ENCODE measurements at regions not wholly inside any gene's neighbourhood (a gene's known extent, or its start where the extent isn't known, plus 50 kb on each side); places are given as distances from the start of the nearest gene placed in this dataset.
A peak's percentile ranks its signal among the peaks of the same experiment; 100 is the strongest.

DNA sequence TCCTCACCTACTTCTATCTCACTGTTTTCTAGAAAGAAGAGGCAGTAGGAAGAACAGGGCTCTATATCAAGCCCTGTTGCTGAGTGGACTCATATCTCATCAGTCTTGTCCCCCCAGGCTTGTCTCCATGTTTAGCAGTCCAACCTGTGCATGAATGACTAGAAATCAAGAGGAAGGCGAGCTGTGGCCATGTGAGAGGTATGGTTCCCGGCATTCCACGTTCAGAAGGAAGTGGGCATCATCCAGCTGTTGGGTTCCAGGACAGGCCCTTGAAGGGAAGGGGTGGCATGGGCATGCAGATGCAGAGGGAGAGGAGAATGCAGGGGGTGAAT, 176.6 kb downstream of the MRPL14 start:
- no peaks in the 10 kb centered on the region for H3K36me3 ChIP-seq
- H3K9me3 ChIP-seq, result peaks cover 2% of the 10 kb centered on the region
- H3K4me3 ChIP-seq, result no peak overlapping the region
- H3K4me1 ChIP-seq, result no peaks in the 10 kb centered on the region
- H3K27me3 ChIP-seq, result no peaks in the 10 kb centered on the region
- DNase-seq (ENCODE audit: low spot score in 2 of 2), result no peak
- no peak overlapping the region for H3K27ac ChIP-seq
- no peak for TF ChIP-seq POLR2AphosphoS5 (IDR thresholded peaks at IDR 0.05)
- TF ChIP-seq EP300 (IDR thresholded peaks at IDR 0.05), result no peak
- TF ChIP-seq, protein P1, sequence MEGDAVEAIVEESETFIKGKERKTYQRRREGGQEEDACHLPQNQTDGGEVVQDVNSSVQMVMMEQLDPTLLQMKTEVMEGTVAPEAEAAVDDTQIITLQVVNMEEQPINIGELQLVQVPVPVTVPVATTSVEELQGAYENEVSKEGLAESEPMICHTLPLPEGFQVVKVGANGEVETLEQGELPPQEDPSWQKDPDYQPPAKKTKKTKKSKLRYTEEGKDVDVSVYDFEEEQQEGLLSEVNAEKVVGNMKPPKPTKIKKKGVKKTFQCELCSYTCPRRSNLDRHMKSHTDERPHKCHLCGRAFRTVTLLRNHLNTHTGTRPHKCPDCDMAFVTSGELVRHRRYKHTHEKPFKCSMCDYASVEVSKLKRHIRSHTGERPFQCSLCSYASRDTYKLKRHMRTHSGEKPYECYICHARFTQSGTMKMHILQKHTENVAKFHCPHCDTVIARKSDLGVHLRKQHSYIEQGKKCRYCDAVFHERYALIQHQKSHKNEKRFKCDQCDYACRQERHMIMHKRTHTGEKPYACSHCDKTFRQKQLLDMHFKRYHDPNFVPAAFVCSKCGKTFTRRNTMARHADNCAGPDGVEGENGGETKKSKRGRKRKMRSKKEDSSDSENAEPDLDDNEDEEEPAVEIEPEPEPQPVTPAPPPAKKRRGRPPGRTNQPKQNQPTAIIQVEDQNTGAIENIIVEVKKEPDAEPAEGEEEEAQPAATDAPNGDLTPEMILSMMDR (IDR thresholded peaks at IDR 0.05), result no peak
- TF ChIP-seq POLR2A (IDR thresholded peaks at IDR 0.05), result no peak
- WGBS, result 81% methylated on average over 3 of the region's 3 CpGs

DNA sequence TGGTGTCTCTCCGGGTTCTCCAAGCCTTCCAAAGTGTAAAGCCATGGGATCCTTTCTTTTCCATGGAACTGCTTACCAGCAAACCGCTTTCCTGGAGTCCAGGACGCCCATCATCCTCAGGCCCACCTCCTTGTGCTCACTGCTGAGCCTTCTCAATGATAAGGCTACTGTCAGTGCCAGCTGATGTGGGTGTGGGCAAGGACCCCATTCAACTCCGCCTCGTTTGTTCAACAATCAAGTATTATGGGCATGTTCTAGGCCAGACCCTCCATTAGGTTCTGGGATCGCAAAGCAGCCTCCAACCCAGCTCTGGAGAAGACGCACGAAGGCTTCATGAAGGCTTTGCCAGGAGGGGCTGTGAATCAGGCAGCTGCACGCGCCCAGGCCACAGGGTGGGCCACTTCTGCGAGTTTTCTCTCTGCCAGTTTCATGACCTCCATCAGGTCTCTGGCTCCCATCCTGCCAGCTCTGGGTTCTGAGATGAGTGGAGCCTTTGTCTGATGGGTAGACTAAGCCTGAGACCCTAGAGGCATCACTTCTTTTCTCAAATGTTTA, 177.1 kb downstream of the MRPL14 start:
- Histone ChIP-seq H3K4me3 (no peak overlapping the region), H3K9me3 (peaks cover 5% of the 10 kb centered on the region), H3K4me1 (no peaks in the 10 kb centered on the region), H3K27me3 (no peaks in the 10 kb centered on the region), H3K27ac (no peak overlapping the region), H3K36me3 (no peaks in the 10 kb centered on the region)
- peak in 1 of 2 donors; percentile 37 for DNase-seq (ENCODE audit: low spot score in 2 of 2)
- TF ChIP-seq, protein P1 (IDR thresholded peaks at IDR 0.05), result no peak
- no peak for TF ChIP-seq POLR2A (IDR thresholded peaks at IDR 0.05)
- TF ChIP-seq POLR2AphosphoS5 (IDR thresholded peaks at IDR 0.05), result no peak
- no peak for TF ChIP-seq EP300 (IDR thresholded peaks at IDR 0.05)
- WGBS, result 79% methylated on average over 3 of the region's 11 CpGs

DNA sequence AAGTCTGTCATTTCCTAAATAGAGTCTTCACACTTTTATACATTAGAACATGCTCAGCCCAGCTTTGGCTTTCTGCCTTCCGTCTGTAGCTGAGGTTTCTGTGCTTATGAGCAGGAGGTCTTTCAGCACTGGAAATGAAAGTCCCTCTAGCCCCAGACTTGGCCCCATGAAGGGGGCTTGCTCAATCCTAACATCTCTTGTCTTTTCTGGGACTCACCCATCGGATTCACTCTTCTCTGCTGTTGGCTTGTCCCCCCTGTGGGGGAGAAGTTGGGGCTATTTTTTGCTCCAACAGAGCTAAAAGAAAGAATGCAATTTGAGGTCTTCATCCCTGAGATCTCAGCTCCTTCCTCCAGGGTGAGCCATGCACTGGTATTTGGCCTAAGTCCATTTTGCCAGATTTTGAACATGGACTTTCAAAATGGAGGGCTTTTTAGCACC, 177.7 kb downstream of the MRPL14 start:
- no peak overlapping the region for H3K27ac ChIP-seq
- H3K4me1 ChIP-seq, result no peaks in the 10 kb centered on the region
- H3K27me3 ChIP-seq, result no peaks in the 10 kb centered on the region
- no peaks in the 10 kb centered on the region for H3K36me3 ChIP-seq
- TF ChIP-seq POLR2AphosphoS5 (IDR thresholded peaks at IDR 0.05) (no peak), EP300 (IDR thresholded peaks at IDR 0.05) (no peak), POLR2A (IDR thresholded peaks at IDR 0.05) (no peak)
- TF ChIP-seq, protein P1 (IDR thresholded peaks at IDR 0.05), result no peak
- peaks cover 5% of the 10 kb centered on the region for H3K9me3 ChIP-seq
- no peak for DNase-seq (ENCODE audit: low spot score in 2 of 2)
- no peak overlapping the region for H3K4me3 ChIP-seq
- WGBS, result 87% methylated on average over 2 of the region's 2 CpGs

DNA sequence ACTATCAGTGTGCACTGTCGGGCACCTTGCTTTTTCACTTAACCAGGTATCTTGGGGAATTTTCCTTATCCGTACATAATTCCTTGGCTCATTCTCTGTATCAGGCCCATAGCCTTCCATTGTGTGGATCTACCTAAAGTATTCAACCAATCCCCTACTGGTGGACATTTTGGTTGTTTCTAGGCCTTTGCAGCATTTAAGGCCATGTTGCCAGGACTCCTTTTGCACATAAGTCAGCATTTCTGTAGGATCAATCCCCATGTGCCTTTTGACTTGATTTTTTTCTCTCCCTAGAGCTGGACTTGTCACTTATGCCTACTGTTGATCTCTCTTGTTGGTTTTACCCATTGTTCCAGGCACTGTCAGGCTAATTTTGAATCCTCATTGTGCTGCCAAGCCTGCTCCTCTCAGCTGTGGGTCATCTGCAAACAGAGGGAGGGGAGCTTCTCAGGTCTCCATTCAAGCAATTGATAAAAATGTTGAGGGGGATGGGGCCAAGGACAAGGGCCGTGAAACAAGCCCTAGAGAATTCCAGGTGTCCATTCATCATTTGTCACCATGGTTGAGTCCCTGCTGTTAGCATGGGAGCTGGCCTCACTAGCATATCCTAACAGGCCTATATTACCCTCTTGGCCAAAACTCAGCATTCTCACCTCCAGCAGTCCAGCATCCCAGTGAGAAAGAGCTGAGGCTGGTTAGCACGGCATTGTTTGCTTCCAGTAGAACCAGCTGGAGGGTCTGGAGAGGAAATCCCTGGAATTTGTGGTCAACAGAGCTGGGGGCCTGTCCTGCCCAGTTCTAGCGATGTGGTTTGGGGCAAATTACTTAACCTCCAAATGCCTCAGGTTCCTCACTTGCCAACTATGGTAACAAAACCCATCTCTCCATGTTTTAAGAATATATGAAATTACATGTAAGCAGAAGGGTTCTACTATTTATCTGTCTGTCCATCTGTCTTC, 178.4 kb downstream of the MRPL14 start:
- TF ChIP-seq POLR2AphosphoS5 (IDR thresholded peaks at IDR 0.05) (no peak), EP300 (IDR thresholded peaks at IDR 0.05) (no peak), POLR2A (IDR thresholded peaks at IDR 0.05) (no peak)
- TF ChIP-seq, protein P1 (IDR thresholded peaks at IDR 0.05), result no peak
- Histone ChIP-seq H3K27me3 (no peaks in the 10 kb centered on the region), H3K27ac (no peak overlapping the region), H3K36me3 (no peaks in the 10 kb centered on the region), H3K4me1 (no peaks in the 10 kb centered on the region), H3K9me3 (peaks cover 5% of the 10 kb centered on the region), H3K4me3 (no peak overlapping the region)
- no peak for DNase-seq (ENCODE audit: low spot score in 2 of 2)
- 83% methylated on average over 5 of the region's 5 CpGs for WGBS

DNA sequence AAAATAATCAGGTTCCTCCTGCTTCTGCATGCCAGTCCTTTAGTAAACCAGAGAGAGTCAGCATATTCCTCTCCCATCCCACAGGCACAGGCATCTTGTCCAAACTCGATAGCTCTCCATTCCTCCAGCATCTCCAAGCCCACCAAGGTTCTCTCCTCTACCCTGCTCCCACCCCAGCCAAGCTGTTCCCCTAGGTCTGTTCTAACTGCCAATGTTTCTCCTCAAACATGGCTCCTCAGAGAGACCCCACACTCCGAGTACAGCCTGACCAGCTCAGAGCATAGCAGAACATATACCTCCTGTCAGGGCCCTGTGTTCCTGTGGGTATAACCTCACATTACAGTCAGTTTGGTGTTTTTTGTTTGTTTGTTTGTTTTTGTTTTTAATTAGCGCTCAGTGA, 177.8 kb downstream of the VEGFA start:
- H3K4me3 ChIP-seq, result no peak overlapping the region
- H3K9me3 ChIP-seq, result peaks cover 5% of the 10 kb centered on the region
- DNase-seq (ENCODE audit: low spot score in 2 of 2), result peak in 1 of 2 donors; percentile 22
- TF ChIP-seq, protein P1 (IDR thresholded peaks at IDR 0.05), result no peak
- TF ChIP-seq EP300 (IDR thresholded peaks at IDR 0.05) (no peak), POLR2AphosphoS5 (IDR thresholded peaks at IDR 0.05) (no peak), POLR2A (IDR thresholded peaks at IDR 0.05) (no peak)
- no peaks in the 10 kb centered on the region for H3K4me1 ChIP-seq
- H3K27me3 ChIP-seq, result no peaks in the 10 kb centered on the region
- no peaks in the 10 kb centered on the region for H3K36me3 ChIP-seq
- 97% methylated on average over 3 of the region's 3 CpGs for WGBS
- no peak overlapping the region for H3K27ac ChIP-seq
